ENCODE measurements at regions not wholly inside any gene's neighbourhood (a gene's known extent, or its start where the extent isn't known, plus 50 kb on each side); places are given as distances from the start of the nearest gene placed in this dataset.

GRCh38 chr1:117702654-117703053 lies 96.8 kb downstream of the TENT5C start:
- no peaks in the 10 kb centered on the region for H4K20me1 ChIP-seq (ENCODE audit: insufficient read depth)
- H3F3A ChIP-seq (ENCODE audit: insufficient read depth, low read length, poor library complexity, severe bottlenecking): no peaks in the 10 kb centered on the region
- no peaks in the 10 kb centered on the region for H3K36me3 ChIP-seq (ENCODE audit: insufficient read depth, low read length)
- no peak overlapping the region for H2AFZ ChIP-seq (ENCODE audit: low read depth, low read length)
- TF ChIP-seq REST (IDR thresholded peaks at IDR 0.05; ENCODE audit: borderline replicate concordance) (no peak), RAD21 (conservative IDR thresholded peaks at IDR 0.05) (no peak), POLR2AphosphoS5 (IDR thresholded peaks at IDR 0.05) (no peak), SMC3 (conservative IDR thresholded peaks at IDR 0.05; ENCODE audit: poor library complexity) (no peak), MXI1 (conservative IDR thresholded peaks at IDR 0.05; ENCODE audit: poor library complexity, severe bottlenecking) (no peak), CTCF (IDR thresholded peaks at IDR 0.05; ENCODE audit: poor library complexity, severe bottlenecking) (no peak), TAF1 (IDR thresholded peaks at IDR 0.05; ENCODE audit: low read depth) (no peak)
- H3K9ac ChIP-seq (ENCODE audit: low read length): no peak overlapping the region
- no peaks in the 10 kb centered on the region for H3K9me3 ChIP-seq (ENCODE audit: low read length)
- H3K27ac ChIP-seq (ENCODE audit: low read length): no peak overlapping the region
- H3K4me3 ChIP-seq (ENCODE audit: low read length): no peak overlapping the region
- H3K27me3 ChIP-seq (ENCODE audit: insufficient read depth, low read depth, low read length): no peaks in the 10 kb centered on the region
- H3K79me2 ChIP-seq (replicated peaks; ENCODE audit: insufficient read depth, low read length): no peaks in the 10 kb centered on the region
- H3K9me2 ChIP-seq (ENCODE audit: insufficient read depth, low read length): no peaks in the 10 kb centered on the region
- no peak overlapping the region for H3K4me2 ChIP-seq (ENCODE audit: low read length)

- Histone ChIP-seq H3K9ac (ENCODE audit: low read length) (no peak overlapping the region), H3K9me3 (ENCODE audit: low read length) (no peaks in the 10 kb centered on the region), H3K79me2 (replicated peaks; ENCODE audit: insufficient read depth, low read length) (no peaks in the 10 kb centered on the region), H3K27ac (ENCODE audit: low read length) (no peak overlapping the region), H3F3A (ENCODE audit: insufficient read depth, low read length, poor library complexity, severe bottlenecking) (no peaks in the 10 kb centered on the region), H3K36me3 (ENCODE audit: insufficient read depth, low read length) (no peaks in the 10 kb centered on the region), H3K4me3 (ENCODE audit: low read length) (no peak overlapping the region), H2AFZ (ENCODE audit: low read depth, low read length) (no peak overlapping the region), H3K27me3 (ENCODE audit: insufficient read depth, low read depth, low read length) (no peaks in the 10 kb centered on the region), H3K9me2 (ENCODE audit: insufficient read depth, low read length) (no peaks in the 10 kb centered on the region), H3K4me2 (ENCODE audit: low read length) (no peak overlapping the region), H4K20me1 (ENCODE audit: insufficient read depth) (no peaks in the 10 kb centered on the region)
- TF ChIP-seq TAF1 (IDR thresholded peaks at IDR 0.05; ENCODE audit: low read depth) (no peak), EP300 (conservative IDR thresholded peaks at IDR 0.05; ENCODE audit: poor library complexity, severe bottlenecking) (no peak), RAD21 (conservative IDR thresholded peaks at IDR 0.05) (no peak), REST (IDR thresholded peaks at IDR 0.05; ENCODE audit: borderline replicate concordance) (no peak), MXI1 (conservative IDR thresholded peaks at IDR 0.05; ENCODE audit: poor library complexity, severe bottlenecking) (no peak), POLR2AphosphoS5 (IDR thresholded peaks at IDR 0.05) (no peak), CTCF (IDR thresholded peaks at IDR 0.05; ENCODE audit: poor library complexity, severe bottlenecking) (no peak), SMC3 (conservative IDR thresholded peaks at IDR 0.05; ENCODE audit: poor library complexity) (no peak), EZH2 (IDR thresholded peaks at IDR 0.05; ENCODE audit: borderline replicate concordance, insufficient read depth, low read length, poor library complexity, severe bottlenecking) (no peak)
Observed at GRCh38 chr1:117707371-117707770, 101.5 kb downstream of the TENT5C start.
